GM12878 (cell line): ENCODE measurements at regions not wholly inside any gene's neighbourhood (a gene's known extent, or its start where the extent isn't known, plus 50 kb on each side); places are given as distances from the start of the nearest gene placed in this dataset.

Experiments
- ATF2 ChIP-seq: IDR thresholded peaks from 2 replicates; pipeline ENCODE4 v1.6.1; 2012; ENCODE audit warnings: low read length, inconsistent platforms
- CEBPZ ChIP-seq: fragments of 150-350 bp; IDR thresholded peaks from 2 replicates; pipeline ENCODE4 v1.6.1; 2016; ENCODE audit warnings: low read depth, low read length
- CTCF ChIP-seq, 3 experiments: IDR thresholded peaks in 2 of 3; conservative IDR thresholded peaks in 1 of 3; 2 replicates each; pipeline ENCODE4 v1.5.1; 2011; ENCODE audit warnings: low read depth in 3 of 3, low read length in 3 of 3, mild to moderate bottlenecking in 3 of 3, control low read depth in 2 of 3, moderate library complexity in 2 of 3, inconsistent platforms in 1 of 3, mixed read lengths in 1 of 3; ENCODE audit not compliant: control insufficient read depth in 2 of 3, insufficient read depth in 1 of 3; ENCODE audit errors: extremely low read depth in 1 of 3
- EGR1 ChIP-seq, 2 experiments: IDR thresholded peaks; 1 replicate in 1 of 2; 2 replicates in 1 of 2; pipeline ENCODE4 v1.6.1; 2011 to 2012; ENCODE audit warnings: low read depth in 2 of 2, low read length in 2 of 2, borderline replicate concordance in 1 of 2, mild to moderate bottlenecking in 1 of 2, moderate library complexity in 1 of 2
- EP300 ChIP-seq, 2 experiments: fragments of 150-350 bp in 1 of 2; IDR thresholded peaks; 2 replicates each; pipeline ENCODE4 v1.6.1; 2011 to 2012; ENCODE audit warnings: low read depth in 2 of 2, low read length in 2 of 2, borderline replicate concordance in 1 of 2, improper control_type of control experiment in 1 of 2, inconsistent platforms in 1 of 2; ENCODE audit not compliant: control insufficient read depth in 1 of 2
- GATAD2B ChIP-seq: fragments of 450-650 bp; conservative IDR thresholded peaks from 2 replicates; pipeline ENCODE4 v1.6.1; 2017; ENCODE audit warnings: low read depth, mild to moderate bottlenecking, moderate library complexity
- MAX ChIP-seq: IDR thresholded peaks from 2 replicates; pipeline ENCODE4 v1.6.1; 2012; ENCODE audit warnings: low read depth, low read length, improper control_type of control experiment
- POLR2A ChIP-seq: IDR thresholded peaks from 2 replicates; pipeline ENCODE4 v1.6.1; 2011; ENCODE audit warnings: low read depth, mild to moderate bottlenecking, low read length
- POLR2AphosphoS5 ChIP-seq: IDR thresholded peaks from 2 replicates; pipeline ENCODE4 v1.6.1; 2011; ENCODE audit warnings: mild to moderate bottlenecking, low read length, inconsistent platforms
- RFX5 ChIP-seq: IDR thresholded peaks from 2 replicates; pipeline ENCODE4 v1.6.1; 2011; ENCODE audit warnings: low read depth, low read length, improper control_type of control experiment
- SIN3A ChIP-seq: IDR thresholded peaks from 2 replicates; pipeline ENCODE4 v1.6.1; 2012; ENCODE audit warnings: low read depth, low read length, improper control_type of control experiment
- SMAD1 ChIP-seq: fragments of 450-650 bp; IDR thresholded peaks from 2 replicates; pipeline ENCODE4 v1.6.1; 2018; ENCODE audit warnings: mild to moderate bottlenecking, low read depth; ENCODE audit not compliant: partially characterized antibody
- SUZ12 ChIP-seq: fragments of 200-600 bp; sonication (generic); IDR thresholded peaks from one replicate; pipeline ENCODE4 v1.6.1; 2018; ENCODE audit warnings: antibody characterized with exemption, mild to moderate bottlenecking; ENCODE audit not compliant: unreplicated experiment
- TCF12 ChIP-seq: IDR thresholded peaks from 2 replicates; pipeline ENCODE4 v1.6.1; 2011; ENCODE audit warnings: low read depth, mild to moderate bottlenecking, low read length

DNA sequence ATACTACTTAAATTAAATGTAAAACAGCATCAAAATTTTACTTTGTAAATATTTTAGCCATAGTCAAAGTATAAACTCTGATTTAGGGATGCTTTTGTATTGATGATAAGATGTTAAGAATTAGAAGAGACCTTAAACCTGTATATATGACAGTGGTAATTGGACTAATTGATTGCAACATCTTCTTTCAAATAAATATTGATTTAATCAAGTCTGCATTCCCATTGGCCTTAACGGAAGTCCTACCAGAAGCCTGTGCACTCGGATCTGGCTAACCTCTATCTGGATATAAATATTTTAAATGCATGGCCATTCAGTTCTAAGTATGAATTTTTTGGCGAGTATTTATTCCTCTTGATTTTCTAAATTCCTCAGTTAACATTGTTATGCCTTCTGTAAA lies 856.1 kb downstream of the USP25 start:
- TF ChIP-seq SIN3A (no peak), CTCF (IDR thresholded peaks at IDR 0.05 in 2 of 3, conservative IDR thresholded peaks at IDR 0.05 in 1 of 3; ENCODE audit: control insufficient read depth in 2 of 3, extremely low read depth in 1 of 3, insufficient read depth in 1 of 3, low read depth in 3 of 3, low read length in 3 of 3) (no peak), MAX (no peak), SUZ12 (no peak), POLR2AphosphoS5 (no peak), EP300 (IDR thresholded peaks at IDR 0.05; ENCODE audit: borderline replicate concordance in 1 of 2, control insufficient read depth in 1 of 2, low read depth in 2 of 2, low read length in 2 of 2) (no peak), TCF12 (no peak), GATAD2B (no peak), CEBPZ (no peak), SMAD1 (no peak), EGR1 (IDR thresholded peaks at IDR 0.05; ENCODE audit: borderline replicate concordance in 1 of 2, low read depth in 2 of 2, low read length in 2 of 2) (no peak), POLR2A (no peak), ATF2 (no peak), RFX5 (no peak)
